Brain pericyte (primary cell): ENCODE measurements at regions not wholly inside any gene's neighbourhood (a gene's known extent, or its start where the extent isn't known, plus 50 kb on each side); places are given as distances from the start of the nearest gene placed in this dataset.

Experiments used
- DNase-seq: peaks from one replicate; pipeline ENCODE4 v3.0.0-alpha.2; 2012; ENCODE audit warnings: low read depth, low spot score

GRCh38 chr7:156104501-156105336 is 292.5 kb upstream of the SHH start:
- DNase-seq, result no peak

- no peak for DNase-seq
Measured at GRCh38 chr7:156102267-156102666, 290.0 kb upstream of the SHH start.

- DNase-seq, result no peak
Measured at GRCh38 chr7:156101355-156101754, 289.1 kb upstream of the SHH start.

- DNase-seq, result no peak
Measured at GRCh38 chr7:156100086-156100485, 287.8 kb upstream of the SHH start.

GRCh38 chr7:156099085-156099484 is 286.8 kb upstream of the SHH start:
- DNase-seq, result no peak

GRCh38 chr7:156096771-156097538 is 284.7 kb upstream of the SHH start:
- no peak for DNase-seq

GRCh38 chr7:156095908-156096539 is 283.8 kb upstream of the SHH start:
- no peak for DNase-seq

GRCh38 chr7:156094350-156095146 is 282.3 kb upstream of the SHH start:
- DNase-seq, result no peak

- no peak for DNase-seq
Measured at GRCh38 chr7:156092307-156092706, 280.0 kb upstream of the SHH start.

GRCh38 chr7:156091519-156092080 is 279.3 kb upstream of the SHH start:
- no peak for DNase-seq

GRCh38 chr7:156090988-156091387 is 278.7 kb upstream of the SHH start:
- no peak for DNase-seq

- DNase-seq, result no peak
Measured at GRCh38 chr7:156089222-156089621, 277.0 kb upstream of the SHH start.

- no peak for DNase-seq
Measured at GRCh38 chr7:156088115-156088514, 275.9 kb upstream of the SHH start.

- no peak for DNase-seq
Measured at GRCh38 chr7:156082048-156083040, 270.1 kb upstream of the SHH start.

GRCh38 chr7:156080596-156080995 is 268.3 kb upstream of the SHH start:
- DNase-seq, result no peak

- no peak for DNase-seq
Measured at GRCh38 chr7:156080046-156080445, 267.8 kb upstream of the SHH start.

- no peak for DNase-seq
Measured at GRCh38 chr7:156079156-156079555, 266.9 kb upstream of the SHH start.

- no peak for DNase-seq
Measured at GRCh38 chr7:156074982-156075615, 262.8 kb upstream of the SHH start.

- no peak for DNase-seq
Measured at GRCh38 chr7:156074084-156074483, 261.8 kb upstream of the SHH start.
